Activated CD8-positive, alpha-beta T cell treated with anti-CD3 and anti-CD28 coated beads for 36 hours (primary cell): ENCODE measurements at regions not wholly inside any gene's neighbourhood (a gene's known extent, or its start where the extent isn't known, plus 50 kb on each side); places are given as distances from the start of the nearest gene placed in this dataset.

Experiments used
- ATAC-seq: fragments of 200-7000 bp; cut with Tn5 transposase; one replicate; pipeline ENCODE4 v1.10.0; 2021; ENCODE audit warnings: mild to moderate bottlenecking, moderate library complexity
- CTCF ChIA-PET: fragments of 350-600 bp; sonication (Branson Sonifier 250); formaldehyde crosslinking; loops from one replicate; lab custom pipeline; 2021; ENCODE audit warnings: antibody characterized with exemption; lab: Charles Lee
- POLR2A ChIA-PET: fragments of 350-600 bp; sonication (Branson Sonifier 250); formaldehyde crosslinking; loops from one replicate; lab custom pipeline; 2021; ENCODE audit warnings: antibody characterized with exemption; lab: Charles Lee
- DNase-seq: peaks from one replicate; pipeline ENCODE4 v3.0.0-alpha.2; 2020
- H3K27ac Mint-ChIP-seq: one replicate; pipeline ENCODE4 v1.8.0; 2021; ENCODE audit warnings: mild to moderate bottlenecking, mixed read lengths
- H3K27me3 Mint-ChIP-seq: one replicate; pipeline ENCODE4 v1.8.0; 2021; ENCODE audit warnings: mixed read lengths
- H3K36me3 Mint-ChIP-seq: one replicate; pipeline ENCODE4 v1.8.0; 2021; ENCODE audit warnings: low read depth, mixed read lengths
- H3K4me1 Mint-ChIP-seq: one replicate; pipeline ENCODE4 v1.8.0; 2021; ENCODE audit warnings: low read depth, mixed read lengths
- H3K4me3 Mint-ChIP-seq: one replicate; pipeline ENCODE4 v1.8.0; 2021; ENCODE audit warnings: mild to moderate bottlenecking, moderate library complexity, mixed read lengths
- H3K9me3 Mint-ChIP-seq: one replicate; pipeline ENCODE4 v1.8.0; 2021; ENCODE audit warnings: mixed read lengths
- intact Hi-C: fragments of 100-400 bp; cut with micrococcal nuclease; formaldehyde crosslinking; loops from one replicate; pipeline ENCODE4 v1.10.0; 2022
- TF ChIP-seq, protein P1 (sequence below): fragments of 200-600 bp; IDR thresholded peaks from one replicate; pipeline ENCODE4 v1.8.0; 2022; ENCODE audit warnings: antibody characterized with exemption, mild to moderate bottlenecking

DNA sequence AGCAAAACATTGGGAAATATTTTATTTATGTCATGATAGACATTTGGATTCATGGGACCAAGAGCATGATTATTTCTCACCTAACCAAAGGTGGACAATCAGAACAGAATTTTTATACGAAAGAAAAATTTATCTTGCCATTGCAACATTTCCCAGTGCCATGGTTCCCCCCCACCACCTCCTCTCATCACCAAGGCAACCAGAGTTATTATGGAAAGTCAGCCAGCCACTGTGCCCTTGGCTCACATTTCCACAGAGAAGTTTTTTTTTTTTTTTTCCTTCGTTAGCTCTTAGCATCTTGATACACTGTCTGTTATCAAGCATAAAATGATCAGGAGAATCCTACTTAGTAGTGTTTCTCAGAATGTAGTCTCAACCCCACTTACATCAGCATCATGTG, 176.4 kb upstream of the TMTC1 start:
- no peaks in the 10 kb centered on the region for H3K4me1 Mint-ChIP-seq
- ChIA-PET CTCF (no interaction called here), POLR2A (no interaction called here)
- DNase-seq, result no peak
- no peaks in the 10 kb centered on the region for H3K9me3 Mint-ChIP-seq
- no peak overlapping the region for H3K27ac Mint-ChIP-seq
- intact Hi-C loops, result no loop called here
- TF ChIP-seq, protein P1, sequence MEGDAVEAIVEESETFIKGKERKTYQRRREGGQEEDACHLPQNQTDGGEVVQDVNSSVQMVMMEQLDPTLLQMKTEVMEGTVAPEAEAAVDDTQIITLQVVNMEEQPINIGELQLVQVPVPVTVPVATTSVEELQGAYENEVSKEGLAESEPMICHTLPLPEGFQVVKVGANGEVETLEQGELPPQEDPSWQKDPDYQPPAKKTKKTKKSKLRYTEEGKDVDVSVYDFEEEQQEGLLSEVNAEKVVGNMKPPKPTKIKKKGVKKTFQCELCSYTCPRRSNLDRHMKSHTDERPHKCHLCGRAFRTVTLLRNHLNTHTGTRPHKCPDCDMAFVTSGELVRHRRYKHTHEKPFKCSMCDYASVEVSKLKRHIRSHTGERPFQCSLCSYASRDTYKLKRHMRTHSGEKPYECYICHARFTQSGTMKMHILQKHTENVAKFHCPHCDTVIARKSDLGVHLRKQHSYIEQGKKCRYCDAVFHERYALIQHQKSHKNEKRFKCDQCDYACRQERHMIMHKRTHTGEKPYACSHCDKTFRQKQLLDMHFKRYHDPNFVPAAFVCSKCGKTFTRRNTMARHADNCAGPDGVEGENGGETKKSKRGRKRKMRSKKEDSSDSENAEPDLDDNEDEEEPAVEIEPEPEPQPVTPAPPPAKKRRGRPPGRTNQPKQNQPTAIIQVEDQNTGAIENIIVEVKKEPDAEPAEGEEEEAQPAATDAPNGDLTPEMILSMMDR, result no peak
- H3K36me3 Mint-ChIP-seq, result no peaks in the 10 kb centered on the region
- ATAC-seq, result no peak
- no peaks in the 10 kb centered on the region for H3K27me3 Mint-ChIP-seq
- H3K4me3 Mint-ChIP-seq, result no peak overlapping the region

DNA sequence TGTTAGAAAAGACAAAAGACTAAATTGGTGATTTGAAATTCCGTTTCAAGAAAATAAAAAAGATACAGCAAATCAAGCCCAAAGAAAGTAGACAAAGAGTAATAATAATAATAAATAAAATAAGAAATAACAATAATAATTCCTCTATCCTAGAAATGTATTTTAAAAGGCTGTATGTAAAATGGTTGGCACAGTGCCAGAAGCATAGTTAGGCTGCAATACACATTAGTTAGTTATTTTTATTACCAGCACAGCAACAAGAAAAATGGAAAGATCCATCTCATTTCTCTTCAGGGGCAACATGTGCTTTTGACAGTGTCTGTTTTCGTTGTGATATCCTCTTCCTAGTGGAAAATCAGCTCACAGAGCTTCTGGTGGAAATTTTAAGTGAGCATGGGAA, 174.1 kb upstream of the TMTC1 start:
- Mint-ChIP-seq H3K4me1 (no peaks in the 10 kb centered on the region), H3K36me3 (no peaks in the 10 kb centered on the region), H3K27ac (no peak overlapping the region), H3K4me3 (no peak overlapping the region), H3K9me3 (no peaks in the 10 kb centered on the region), H3K27me3 (no peaks in the 10 kb centered on the region)
- POLR2A ChIA-PET, result no interaction called here
- intact Hi-C loops, result no loop called here
- CTCF ChIA-PET, result no interaction called here
- ATAC-seq (no peak), DNase-seq (no peak)
- TF ChIP-seq, protein P1, result no peak

DNA sequence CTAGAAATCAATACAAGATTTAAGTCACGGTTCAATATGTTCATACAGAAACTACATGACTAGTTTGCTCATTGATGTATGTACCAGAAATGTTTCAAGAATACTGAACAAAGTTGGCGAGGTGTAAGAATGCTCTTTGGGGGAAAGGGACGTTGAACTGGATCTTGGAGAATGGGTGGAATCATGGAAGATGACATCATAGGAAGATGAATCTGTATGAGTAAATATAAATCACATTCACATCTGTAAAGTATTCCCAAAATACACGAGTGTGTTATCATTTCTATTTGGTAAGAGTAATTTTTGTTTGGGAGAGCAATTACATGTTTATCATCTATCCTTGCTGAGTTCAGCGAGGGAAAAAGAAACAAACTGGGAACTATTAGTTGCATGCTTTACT, 162.2 kb upstream of the TMTC1 start:
- no peak overlapping the region for H3K27ac Mint-ChIP-seq
- no peak overlapping the region for H3K4me3 Mint-ChIP-seq
- ChIA-PET POLR2A (no interaction called here), CTCF (no interaction called here)
- ATAC-seq (no peak), DNase-seq (no peak)
- TF ChIP-seq, protein P1, result no peak
- no peaks in the 10 kb centered on the region for H3K36me3 Mint-ChIP-seq
- H3K4me1 Mint-ChIP-seq, result no peaks in the 10 kb centered on the region
- intact Hi-C loops, result no loop called here
- H3K27me3 Mint-ChIP-seq, result no peaks in the 10 kb centered on the region
- H3K9me3 Mint-ChIP-seq, result no peaks in the 10 kb centered on the region

DNA sequence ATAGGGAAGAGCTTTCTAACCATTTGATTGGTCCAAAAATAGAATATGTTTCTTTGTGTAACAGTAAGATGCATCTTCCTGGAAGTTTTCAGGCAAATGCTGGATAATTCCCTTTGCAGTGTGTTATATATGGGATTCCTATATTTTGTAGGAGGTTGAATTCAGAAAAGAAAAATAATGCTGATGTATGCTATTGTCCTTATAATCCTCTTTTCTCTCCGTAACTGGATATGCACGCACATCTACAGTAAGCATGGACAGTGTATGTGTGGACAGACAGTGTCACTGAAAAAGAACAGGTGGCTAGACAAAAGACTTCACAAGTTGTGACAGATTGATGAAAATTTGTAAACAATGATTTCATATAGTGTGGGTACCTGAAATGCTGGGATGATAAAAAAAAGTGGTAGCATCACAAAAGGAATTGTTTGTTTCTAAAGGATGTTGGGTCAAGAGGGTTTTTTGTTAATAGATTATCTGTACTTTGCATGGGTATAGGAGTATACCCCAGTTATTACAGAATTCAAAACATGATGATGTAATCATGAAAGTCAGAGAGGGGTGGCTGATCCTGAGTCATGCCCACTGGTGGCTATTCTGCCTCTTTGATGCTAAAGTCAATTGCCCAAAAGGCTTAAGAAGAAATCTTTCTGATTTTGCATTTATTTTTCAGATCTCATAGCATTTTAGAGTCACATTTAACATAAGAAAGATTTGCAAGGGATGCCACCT, 160.7 kb upstream of the TMTC1 start:
- intact Hi-C loops, result no loop called here
- H3K9me3 Mint-ChIP-seq, result peaks cover 2% of the 10 kb centered on the region
- DNase-seq (no peak), ATAC-seq (no peak)
- TF ChIP-seq, protein P1, result no peak
- H3K36me3 Mint-ChIP-seq, result no peaks in the 10 kb centered on the region
- no peaks in the 10 kb centered on the region for H3K27me3 Mint-ChIP-seq
- POLR2A ChIA-PET, result no interaction called here
- H3K27ac Mint-ChIP-seq, result no peak overlapping the region
- no peaks in the 10 kb centered on the region for H3K4me1 Mint-ChIP-seq
- H3K4me3 Mint-ChIP-seq, result no peak overlapping the region
- CTCF ChIA-PET, result no interaction called here

DNA sequence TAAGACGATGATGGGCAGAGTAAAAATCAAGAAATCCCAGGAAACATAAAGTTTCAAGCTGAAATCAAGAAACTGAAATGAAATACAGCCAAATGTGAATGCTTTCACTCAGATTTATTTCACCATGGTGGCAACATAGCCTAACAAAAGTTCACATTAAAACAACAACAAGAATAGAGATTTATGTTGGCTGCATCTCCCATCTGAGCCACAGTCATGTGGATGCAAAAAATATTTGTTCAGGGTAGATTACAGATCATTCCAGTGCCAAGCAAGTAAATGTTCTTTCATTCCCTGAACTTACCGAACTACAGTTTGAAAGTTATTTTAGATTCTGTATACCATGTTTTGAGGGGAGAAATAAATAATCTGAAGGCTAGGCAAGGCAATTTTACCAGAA, 159.9 kb upstream of the TMTC1 start:
- H3K4me3 Mint-ChIP-seq, result no peak overlapping the region
- no peak overlapping the region for H3K27ac Mint-ChIP-seq
- CTCF ChIA-PET, result no interaction called here
- no peak for ATAC-seq
- POLR2A ChIA-PET, result no interaction called here
- TF ChIP-seq, protein P1, result no peak
- no peaks in the 10 kb centered on the region for H3K4me1 Mint-ChIP-seq
- no peaks in the 10 kb centered on the region for H3K36me3 Mint-ChIP-seq
- DNase-seq, result no peak
- no peaks in the 10 kb centered on the region for H3K27me3 Mint-ChIP-seq
- intact Hi-C loops, result no loop called here
- peaks cover 2% of the 10 kb centered on the region for H3K9me3 Mint-ChIP-seq
